Neuronal stem cell (in vitro differentiated cells): ENCODE measurements at regions not wholly inside any gene's neighbourhood (a gene's known extent, or its start where the extent isn't known, plus 50 kb on each side); places are given as distances from the start of the nearest gene placed in this dataset.

Experiments
- DNase-seq: peaks from one replicate; pipeline ENCODE4 v3.0.0-alpha.2; 2013; ENCODE audit warnings: low spot score
- H2AFZ ChIP-seq: one replicate; pipeline ENCODE4 v1.6.1; 2013; ENCODE audit warnings: mild to moderate bottlenecking, low read length, inconsistent platforms
- H2AK5ac ChIP-seq: 2 replicates; pipeline ENCODE4 v1.6.1; 2013; ENCODE audit warnings: low read depth, mild to moderate bottlenecking, inconsistent platforms, low read length, moderate library complexity, mixed read lengths
- H2BK120ac ChIP-seq: 2 replicates; pipeline ENCODE4 v1.6.1; 2013; ENCODE audit warnings: low read depth, mild to moderate bottlenecking, inconsistent platforms, low read length, moderate library complexity, mixed read lengths
- H2BK12ac ChIP-seq: one replicate; pipeline ENCODE4 v1.6.1; 2013; ENCODE audit warnings: low read length, inconsistent platforms
- H2BK15ac ChIP-seq: 2 replicates; pipeline ENCODE4 v1.6.1; 2013; ENCODE audit warnings: mild to moderate bottlenecking, low read length, inconsistent platforms, mixed read lengths
- H2BK5ac ChIP-seq: one replicate; pipeline ENCODE4 v1.6.1; 2013; ENCODE audit warnings: inconsistent platforms, mild to moderate bottlenecking, low read length, moderate library complexity
- H3K14ac ChIP-seq: one replicate; pipeline ENCODE4 v1.6.1; 2013; ENCODE audit warnings: low read length, inconsistent platforms
- H3K18ac ChIP-seq: 2 replicates; pipeline ENCODE4 v1.6.1; 2013; ENCODE audit warnings: low read length, inconsistent platforms
- H3K23ac ChIP-seq: 2 replicates; pipeline ENCODE4 v1.6.1; 2013; ENCODE audit warnings: low read depth, mild to moderate bottlenecking, mixed read lengths, low read length, inconsistent platforms; ENCODE audit not compliant: poor library complexity
- H3K27ac ChIP-seq: replicated peaks from 3 replicates; pipeline ENCODE4 v1.5.1; 2013; ENCODE audit warnings: low read length, inconsistent platforms
- H3K27me3 ChIP-seq, 3 experiments: 2 replicates each; pipeline ENCODE4 v1.6.1; 2013; ENCODE audit warnings: low read length in 3 of 3, mild to moderate bottlenecking in 2 of 3, inconsistent platforms in 1 of 3, low read depth in 1 of 3, mixed read lengths in 1 of 3, moderate library complexity in 1 of 3; ENCODE audit not compliant: control insufficient read depth in 3 of 3, insufficient read depth in 3 of 3
- H3K36me3 ChIP-seq, 2 donors: replicated peaks in 1 of 2; 2 replicates each; pipeline ENCODE4 v1.6.1; 2013; ENCODE audit warnings: low read length in 2 of 2; ENCODE audit not compliant: control insufficient read depth in 2 of 2, insufficient read depth in 2 of 2
- H3K4ac ChIP-seq: 2 replicates; pipeline ENCODE4 v1.6.1; 2013; ENCODE audit warnings: inconsistent platforms, mild to moderate bottlenecking, low read length, moderate library complexity
- H3K4me1 ChIP-seq, 2 donors: 1 replicate in 1 of 2; 2 replicates in 1 of 2; pipeline ENCODE4 v1.6.1; 2013; ENCODE audit warnings: low read length in 2 of 2, low read depth in 1 of 2; ENCODE audit not compliant: control insufficient read depth in 2 of 2, insufficient read depth in 1 of 2
- H3K4me2 ChIP-seq: one replicate; pipeline ENCODE4 v1.6.1; 2013; ENCODE audit warnings: mild to moderate bottlenecking, low read length, inconsistent platforms; ENCODE audit not compliant: insufficient read depth, poor library complexity, severe bottlenecking
- H3K4me3 ChIP-seq, 2 donors: 2 replicates each; pipeline ENCODE4 v1.5.1; 2013; ENCODE audit warnings: low read length in 2 of 2, mild to moderate bottlenecking in 2 of 2, inconsistent platforms in 1 of 2, moderate library complexity in 1 of 2
- H3K79me1 ChIP-seq: one replicate; pipeline ENCODE4 v1.6.1; 2013; ENCODE audit warnings: low read depth, mild to moderate bottlenecking, inconsistent platforms, low read length, moderate library complexity
- H3K9ac ChIP-seq: one replicate; pipeline ENCODE4 v1.6.1; 2013; ENCODE audit warnings: mild to moderate bottlenecking, low read depth, low read length, inconsistent platforms; ENCODE audit not compliant: poor library complexity
- H3K9me3 ChIP-seq, 2 donors: replicated peaks in 1 of 2; 2 replicates each; pipeline versions ENCODE3 to v1.6.1; 2013; ENCODE audit warnings: low read length in 2 of 2, mild to moderate bottlenecking in 2 of 2, inconsistent platforms in 1 of 2, low read depth in 1 of 2, mixed read lengths in 1 of 2, moderate library complexity in 1 of 2; ENCODE audit not compliant: control insufficient read depth in 2 of 2, insufficient read depth in 1 of 2
- H4K8ac ChIP-seq: one replicate; pipeline ENCODE4 v1.6.1; 2013; ENCODE audit warnings: low read depth, mild to moderate bottlenecking, inconsistent platforms, low read length, moderate library complexity
- H4K91ac ChIP-seq: one replicate; pipeline ENCODE4 v1.6.1; 2013; ENCODE audit warnings: low read length, low read depth, mild to moderate bottlenecking, inconsistent platforms; ENCODE audit not compliant: poor library complexity
- WGBS, 2 donors: extraction: QIAGEN DNeasy Blood & Tissue Kit; methylation state at CpG; one replicate each; pipeline ENCODE4 v1.1.7; 2013; ENCODE audit warnings: missing lambda C conversion rate in 2 of 2, mixed read lengths in 1 of 2; ENCODE audit not compliant: insufficient read length in 2 of 2, insufficient replicate concordance in 1 of 2; ENCODE audit errors: extremely low coverage in 2 of 2; 5-methylcytosine and 5-hydroxymethylcytosine counted together

DNA sequence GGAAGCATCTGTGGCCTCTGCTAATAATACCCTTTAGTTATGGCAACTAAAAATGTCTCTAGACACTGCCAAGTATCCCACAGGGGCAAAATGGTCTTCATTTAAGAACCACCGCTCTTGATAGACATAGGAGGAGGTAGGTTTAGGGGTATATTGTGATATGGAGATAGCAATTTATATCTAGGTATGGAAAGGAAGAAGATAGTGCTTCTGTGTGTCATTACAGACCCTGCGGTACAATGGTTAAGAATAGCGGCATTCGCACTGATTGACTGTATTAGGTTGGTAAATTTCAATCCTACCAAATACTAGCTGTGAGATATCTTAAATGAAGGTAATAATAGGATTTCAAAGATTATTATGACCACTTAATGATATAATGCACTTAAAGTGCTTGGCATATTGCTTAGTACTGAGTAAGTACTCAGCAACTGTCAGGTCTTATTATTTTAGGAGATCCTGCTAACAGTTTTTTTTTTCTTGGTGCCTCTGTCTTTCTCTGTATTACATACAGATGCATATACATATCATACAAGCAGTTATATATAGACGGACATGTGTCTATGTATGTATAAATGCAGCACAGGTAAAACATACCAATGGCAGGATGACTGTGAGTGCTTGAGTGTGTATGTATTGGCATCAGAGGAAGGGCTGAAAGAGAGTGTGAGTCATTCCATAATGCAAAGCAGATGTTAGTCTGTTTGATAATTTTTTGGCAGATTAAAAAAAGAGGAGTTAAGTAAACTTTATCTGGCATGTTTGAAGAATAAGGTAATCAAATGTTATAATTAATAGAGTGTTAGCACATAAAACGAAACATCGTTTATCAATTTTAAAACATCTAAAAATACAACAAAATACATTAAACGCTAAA is 50.0 kb upstream of the ITGB8 start:
- no peak overlapping the region for H2AFZ ChIP-seq
- no peaks in the 10 kb centered on the region for H3K79me1 ChIP-seq
- no peaks in the 10 kb centered on the region for H3K4me1 ChIP-seq
- no peak overlapping the region for H3K27ac ChIP-seq
- no peak overlapping the region for H3K9ac ChIP-seq
- no peak overlapping the region for H4K91ac ChIP-seq
- no peak overlapping the region for H3K4ac ChIP-seq
- no peak for DNase-seq
- no peak overlapping the region for H2BK5ac ChIP-seq
- no peaks in the 10 kb centered on the region for H3K36me3 ChIP-seq
- WGBS, 2 donors, result 100% methylated on average over 1 of the region's 8 CpGs; no CpG with 5 or more reads in 1 of the 2 donors
- no peak overlapping the region for H2BK15ac ChIP-seq
- H4K8ac ChIP-seq, result no peak overlapping the region
- H3K9me3 ChIP-seq, result no peaks in the 10 kb centered on the region
- no peak overlapping the region for H3K14ac ChIP-seq
- H3K18ac ChIP-seq, result no peak overlapping the region
- H3K23ac ChIP-seq, result no peak overlapping the region
- no peak overlapping the region for H2BK12ac ChIP-seq
- no peak overlapping the region for H2BK120ac ChIP-seq
- H2AK5ac ChIP-seq, result no peak overlapping the region
- H3K27me3 ChIP-seq, result no peaks in the 10 kb centered on the region
- no peak overlapping the region for H3K4me2 ChIP-seq
- no peak overlapping the region for H3K4me3 ChIP-seq
